Stimulated activated naive CD8-positive, alpha-beta T cell treated with anti-CD3 and anti-CD28 coated beads, Interleukin-15, Interleukin-2, amounts not matched to agents 100 ng/mL and 50 ng/mL, for 24 hours (primary cell): ENCODE measurements at regions not wholly inside any gene's neighbourhood (a gene's known extent, or its start where the extent isn't known, plus 50 kb on each side); places are given as distances from the start of the nearest gene placed in this dataset.
A peak's percentile ranks its signal among the peaks of the same experiment; 100 is the strongest.

Source experiments
- H3K27ac Mint-ChIP-seq: one replicate; pipeline ENCODE4 v1.8.0; 2021; ENCODE audit warnings: mild to moderate bottlenecking, mixed read lengths
- H3K27me3 Mint-ChIP-seq: one replicate; pipeline ENCODE4 v1.8.0; 2021; ENCODE audit warnings: mixed read lengths
- H3K36me3 Mint-ChIP-seq: one replicate; pipeline ENCODE4 v1.8.0; 2021; ENCODE audit warnings: low read depth, mixed read lengths
- H3K4me1 Mint-ChIP-seq: one replicate; pipeline ENCODE4 v1.8.0; 2021; ENCODE audit warnings: low read depth, mixed read lengths
- H3K4me3 Mint-ChIP-seq: one replicate; pipeline ENCODE4 v1.8.0; 2021; ENCODE audit warnings: mild to moderate bottlenecking, mixed read lengths
- H3K9me3 Mint-ChIP-seq: one replicate; pipeline ENCODE4 v1.8.0; 2021; ENCODE audit warnings: mixed read lengths

DNA sequence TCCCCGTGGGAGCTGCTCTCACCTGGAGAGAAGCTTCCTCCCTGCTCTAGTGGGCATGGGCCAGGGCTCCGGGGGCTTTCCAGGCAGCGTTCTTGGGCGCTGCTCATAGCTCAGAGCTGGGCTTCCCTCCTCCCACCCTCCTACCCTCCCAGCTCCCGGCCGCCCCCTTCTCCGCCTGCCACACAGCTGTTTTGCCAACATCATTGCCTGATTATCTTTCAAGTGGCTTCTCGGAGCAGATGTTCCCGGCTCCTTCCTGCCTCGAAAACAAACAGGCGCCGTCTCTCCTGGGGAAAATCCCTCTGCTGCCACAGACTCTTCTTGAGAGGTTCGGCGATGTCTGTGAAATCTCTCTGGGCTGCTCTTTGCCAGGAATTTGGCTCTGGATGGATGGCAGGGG, 195.6 kb downstream of the RPLP1 start:
- Mint-ChIP-seq H3K4me3 (no peak overlapping the region), H3K9me3 (no peaks in the 10 kb centered on the region), H3K27me3 (peaks cover 15% of the 10 kb centered on the region), H3K36me3 (no peaks in the 10 kb centered on the region), H3K4me1 (peaks cover 4% of the 10 kb centered on the region), H3K27ac (peak overlapping the region; percentile 56)

DNA sequence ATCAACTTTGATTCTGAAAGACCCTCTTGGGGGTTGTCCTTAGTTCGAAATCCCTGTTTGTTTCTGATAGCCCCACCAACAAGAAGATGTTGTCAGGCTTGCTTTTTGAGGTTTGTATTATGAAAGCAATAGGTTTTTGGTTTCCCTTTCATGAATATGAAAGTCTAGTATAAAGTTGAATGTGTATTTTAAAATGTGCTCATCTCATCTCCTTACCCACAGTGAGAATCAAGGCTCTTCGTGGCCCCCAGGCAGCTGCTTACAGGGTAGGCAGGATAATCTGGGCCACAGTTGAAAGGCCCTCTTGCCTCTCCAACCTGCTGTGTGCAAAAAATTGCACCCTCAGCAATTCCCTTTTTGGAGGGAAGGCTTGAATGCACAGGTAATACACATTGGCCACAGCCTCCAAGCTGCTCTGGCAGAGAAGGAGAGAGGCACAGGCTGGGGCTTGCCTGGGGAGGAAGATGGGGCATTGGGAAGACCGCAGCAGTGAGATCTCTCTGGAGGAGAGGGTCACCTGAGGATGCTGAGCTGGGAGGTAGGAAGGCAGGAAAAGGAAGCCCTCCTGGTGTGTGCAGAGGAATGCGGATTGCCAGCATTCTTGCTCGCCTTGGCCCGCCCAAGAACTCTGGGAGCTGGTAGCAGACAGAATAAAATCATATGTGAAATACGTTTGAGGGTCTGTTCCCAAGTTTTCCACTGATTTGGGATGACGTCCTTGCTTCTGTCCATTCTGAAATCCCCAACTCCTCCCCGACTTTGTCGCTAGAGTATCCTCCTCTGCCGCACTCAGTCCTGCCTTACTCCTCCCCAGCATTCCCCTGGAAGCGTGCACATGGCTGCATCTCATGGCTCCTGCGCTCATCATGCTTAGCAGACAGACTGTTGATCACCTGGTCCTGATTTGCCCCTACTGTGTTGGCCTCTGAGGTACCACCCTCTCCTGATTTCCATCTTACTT, 196.4 kb downstream of the RPLP1 start:
- H3K36me3 Mint-ChIP-seq, result no peaks in the 10 kb centered on the region
- peaks cover 15% of the 10 kb centered on the region for H3K27me3 Mint-ChIP-seq
- no peaks in the 10 kb centered on the region for H3K9me3 Mint-ChIP-seq
- peak overlapping the region; percentile 56 for H3K27ac Mint-ChIP-seq
- peaks cover 4% of the 10 kb centered on the region for H3K4me1 Mint-ChIP-seq
- H3K4me3 Mint-ChIP-seq, result no peak overlapping the region

DNA sequence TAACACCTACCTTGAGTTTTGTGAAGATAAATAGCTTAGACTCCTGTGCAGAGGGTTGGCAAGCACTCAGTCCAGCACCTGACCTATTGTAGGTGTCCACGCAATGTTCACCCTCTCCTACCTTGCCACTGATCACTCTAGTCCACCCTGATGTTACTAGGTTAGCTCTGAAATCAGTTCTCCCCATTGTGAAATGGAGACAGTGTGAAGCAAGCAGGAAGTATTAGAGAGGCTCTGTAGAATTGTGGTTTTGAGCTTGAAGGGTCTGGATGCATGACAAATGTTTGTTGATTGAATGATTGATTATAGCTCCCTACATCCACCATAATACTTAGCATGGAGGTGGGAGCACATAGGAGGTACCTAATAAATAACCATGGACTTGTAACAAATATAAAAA, 199.7 kb downstream of the RPLP1 start:
- Mint-ChIP-seq H3K27me3 (peaks cover 24% of the 10 kb centered on the region), H3K4me1 (peaks cover 4% of the 10 kb centered on the region), H3K27ac (no peak overlapping the region), H3K36me3 (no peaks in the 10 kb centered on the region), H3K9me3 (no peaks in the 10 kb centered on the region), H3K4me3 (no peak overlapping the region)

DNA sequence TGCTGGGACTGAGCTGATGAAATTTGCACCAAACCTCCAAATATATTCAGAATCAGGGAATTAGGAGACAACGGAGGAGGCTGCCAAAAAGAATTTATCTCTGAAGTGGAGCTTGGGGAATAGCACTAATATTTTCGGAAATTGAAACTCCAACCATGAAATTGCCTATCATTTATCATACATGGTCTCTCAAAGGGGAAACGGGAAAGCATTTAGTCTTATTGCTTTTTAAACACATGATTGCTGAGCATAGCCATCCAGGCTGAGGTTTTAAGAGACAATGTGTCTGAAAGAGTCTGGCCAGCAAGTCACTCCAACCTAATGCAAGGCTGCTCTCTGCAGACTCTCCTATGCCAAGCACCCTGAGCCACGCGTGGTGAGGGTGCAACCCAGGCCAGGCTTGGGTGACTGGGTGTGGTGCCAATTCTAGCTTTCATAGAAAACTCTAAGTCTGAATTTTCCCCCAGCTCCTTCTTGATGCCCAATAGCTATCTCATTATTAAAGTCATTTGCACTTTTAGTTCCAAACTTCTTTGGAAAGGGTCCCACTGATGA, 200.2 kb downstream of the RPLP1 start:
- Mint-ChIP-seq H3K36me3 (no peaks in the 10 kb centered on the region), H3K4me1 (peaks cover 4% of the 10 kb centered on the region), H3K4me3 (no peak overlapping the region), H3K27me3 (peaks cover 27% of the 10 kb centered on the region), H3K27ac (no peak overlapping the region), H3K9me3 (no peaks in the 10 kb centered on the region)

DNA sequence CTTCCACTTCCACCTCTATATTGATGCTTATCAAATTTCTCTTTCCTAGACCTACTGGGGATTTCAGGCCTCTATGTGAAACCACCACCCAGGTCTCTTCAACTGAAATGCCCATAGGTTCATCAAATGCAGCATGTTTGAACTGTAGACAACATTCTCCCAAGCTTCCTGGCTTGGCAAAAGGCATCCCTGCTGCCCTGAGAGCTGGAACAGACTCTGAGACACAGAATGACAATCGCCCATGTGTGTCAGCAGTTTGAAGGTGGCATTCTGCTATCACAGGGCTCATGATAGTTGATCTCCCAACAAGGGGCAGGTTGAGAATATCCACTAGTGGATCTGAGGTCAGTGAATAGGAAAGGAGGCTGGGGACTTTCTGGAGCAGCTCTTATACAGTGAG, 200.7 kb downstream of the RPLP1 start:
- H3K27ac Mint-ChIP-seq, result no peak overlapping the region
- peaks cover 28% of the 10 kb centered on the region for H3K27me3 Mint-ChIP-seq
- H3K4me3 Mint-ChIP-seq, result no peak overlapping the region
- H3K36me3 Mint-ChIP-seq, result no peaks in the 10 kb centered on the region
- peaks cover 4% of the 10 kb centered on the region for H3K4me1 Mint-ChIP-seq
- H3K9me3 Mint-ChIP-seq, result no peaks in the 10 kb centered on the region

DNA sequence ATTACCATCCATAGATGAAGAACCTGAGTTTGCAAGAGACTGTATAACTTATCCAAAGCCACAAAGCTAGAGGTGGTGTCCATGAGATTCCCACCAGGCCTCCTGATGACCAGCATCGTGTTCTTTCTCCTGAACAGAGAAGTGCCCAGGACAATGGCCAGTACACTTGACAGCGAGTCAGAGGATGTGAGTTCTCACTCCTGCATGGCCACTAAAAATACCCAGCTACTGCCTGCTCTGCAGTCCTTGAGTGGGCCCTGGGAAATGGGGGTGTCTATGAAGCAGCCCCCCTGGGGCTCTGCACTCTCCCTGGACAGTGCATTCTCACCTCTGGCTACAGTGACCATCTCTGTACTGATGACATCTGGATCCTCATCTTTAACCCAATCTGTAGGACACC, 201.2 kb downstream of the RPLP1 start:
- no peak overlapping the region for H3K27ac Mint-ChIP-seq
- H3K27me3 Mint-ChIP-seq, result peaks cover 31% of the 10 kb centered on the region
- no peaks in the 10 kb centered on the region for H3K9me3 Mint-ChIP-seq
- no peaks in the 10 kb centered on the region for H3K36me3 Mint-ChIP-seq
- peaks cover 4% of the 10 kb centered on the region for H3K4me1 Mint-ChIP-seq
- H3K4me3 Mint-ChIP-seq, result no peak overlapping the region

DNA sequence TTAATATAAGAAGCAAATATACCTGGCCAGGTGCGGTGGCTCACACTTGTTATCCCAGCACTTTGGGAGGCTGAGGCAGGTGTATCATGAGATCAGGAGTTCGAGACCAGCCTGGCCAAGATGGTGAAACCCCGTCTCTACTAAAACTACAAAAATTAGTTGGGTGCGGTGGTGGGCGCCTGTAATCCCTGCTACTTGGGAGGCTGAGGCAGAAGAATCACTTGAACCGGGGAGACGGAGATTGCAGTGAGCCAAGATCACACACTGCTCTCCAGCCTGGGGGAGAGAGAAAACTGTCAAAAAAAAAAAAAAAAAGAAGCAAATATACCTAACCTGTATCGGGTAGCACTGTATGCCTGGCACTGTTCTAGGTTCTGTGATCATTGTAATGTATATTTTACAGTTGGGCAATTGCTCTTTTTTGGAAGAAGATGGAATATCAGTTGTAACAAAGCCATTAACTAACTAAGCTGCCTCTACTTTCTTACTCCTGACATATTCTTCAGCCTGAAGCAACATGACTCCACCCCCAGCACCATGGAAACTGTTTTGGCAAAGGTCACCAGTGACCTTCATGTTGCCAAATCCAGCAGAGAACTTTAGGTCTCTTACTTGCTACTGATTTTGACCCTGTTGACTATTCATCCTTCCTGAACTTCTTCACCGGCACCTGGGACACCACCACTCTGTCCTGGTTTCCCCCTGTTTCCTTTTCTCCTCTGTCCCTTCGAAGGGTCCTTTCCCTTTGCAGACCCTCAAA, 203.8 kb downstream of the RPLP1 start:
- Mint-ChIP-seq H3K27ac (no peak overlapping the region), H3K9me3 (no peaks in the 10 kb centered on the region), H3K4me3 (no peak overlapping the region), H3K36me3 (no peaks in the 10 kb centered on the region), H3K27me3 (peaks cover 20% of the 10 kb centered on the region), H3K4me1 (peaks cover 4% of the 10 kb centered on the region)

DNA sequence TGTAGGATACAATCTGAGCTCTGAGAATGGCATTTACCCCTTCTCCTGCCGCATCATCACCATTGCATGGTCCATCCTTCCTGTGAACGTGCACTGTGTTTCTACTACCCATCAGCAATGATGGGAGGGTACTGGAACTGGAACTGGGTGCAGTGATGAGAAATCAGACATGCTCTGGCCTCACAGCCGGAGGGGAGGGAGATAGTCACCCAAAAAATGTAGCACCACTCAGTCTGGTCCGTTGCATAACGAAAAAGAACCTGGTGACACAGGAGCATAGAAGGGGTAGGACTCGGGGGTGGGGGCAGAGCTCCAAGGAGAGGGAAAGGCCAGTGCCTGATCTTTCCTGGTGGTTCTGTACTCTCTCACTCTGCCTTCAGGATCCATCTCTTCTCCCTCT, 205.0 kb downstream of the RPLP1 start:
- Mint-ChIP-seq H3K9me3 (no peaks in the 10 kb centered on the region), H3K4me1 (no peaks in the 10 kb centered on the region), H3K4me3 (no peak overlapping the region), H3K27ac (no peak overlapping the region), H3K27me3 (peaks cover 16% of the 10 kb centered on the region), H3K36me3 (no peaks in the 10 kb centered on the region)

DNA sequence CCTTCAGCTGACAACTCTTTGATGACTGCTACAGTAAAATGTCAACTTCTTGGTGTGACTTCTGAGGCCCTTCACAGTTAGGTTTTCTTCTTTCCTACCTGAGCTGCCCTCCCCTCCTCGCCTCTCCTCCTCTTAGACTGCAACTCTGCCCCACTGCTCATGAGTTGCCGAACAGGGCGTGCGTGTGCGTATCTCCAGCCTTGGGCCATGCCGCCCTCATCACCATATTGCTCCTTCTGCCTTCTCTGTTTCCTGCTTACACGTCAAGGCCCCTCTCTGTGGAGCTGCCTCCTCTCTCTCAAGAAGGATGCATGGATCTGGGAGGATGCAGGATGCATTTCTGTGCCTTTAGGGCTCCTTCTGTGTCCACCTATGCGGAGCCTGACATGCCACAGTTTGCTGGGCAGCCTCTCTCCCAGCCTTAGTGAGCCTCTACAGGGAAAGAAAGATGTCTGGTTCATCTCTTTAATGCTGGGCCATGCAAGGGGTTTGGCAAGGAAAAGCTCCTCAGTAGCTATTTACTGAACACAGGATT, 205.9 kb downstream of the RPLP1 start:
- Mint-ChIP-seq H3K4me3 (no peak overlapping the region), H3K9me3 (no peaks in the 10 kb centered on the region), H3K4me1 (no peaks in the 10 kb centered on the region), H3K36me3 (no peaks in the 10 kb centered on the region), H3K27me3 (peaks cover 16% of the 10 kb centered on the region), H3K27ac (peak overlapping the region; percentile 36)

DNA sequence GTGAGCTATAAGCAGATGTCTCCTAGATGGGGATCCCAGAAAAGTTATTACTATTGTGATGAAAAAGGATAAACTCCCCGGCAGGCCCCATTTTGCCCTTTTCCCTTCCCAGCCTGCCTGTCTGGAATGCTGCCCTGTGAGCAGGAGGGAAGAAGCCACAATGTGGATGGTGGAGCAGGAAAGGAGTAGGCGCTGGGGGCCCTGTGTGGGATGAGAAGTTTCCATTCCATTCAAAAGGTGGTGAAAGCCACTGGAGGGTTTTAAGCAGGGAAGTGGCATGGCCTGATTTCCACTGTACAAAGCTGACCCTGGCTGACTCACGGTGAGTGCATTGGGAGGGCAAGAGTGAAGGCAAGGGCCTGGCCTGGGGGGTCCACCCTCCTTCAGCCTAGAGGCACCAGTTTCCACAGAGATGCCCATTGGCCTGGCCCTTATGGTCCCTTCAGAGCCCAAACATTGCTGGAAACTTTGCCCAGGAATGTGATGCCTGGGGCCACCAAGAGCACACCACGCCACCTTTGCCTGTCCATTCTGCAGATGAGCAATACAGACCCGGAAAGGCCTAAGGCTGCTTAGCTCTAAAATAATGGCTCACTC, 206.9 kb downstream of the RPLP1 start:
- H3K36me3 Mint-ChIP-seq, result no peaks in the 10 kb centered on the region
- peaks cover 16% of the 10 kb centered on the region for H3K27me3 Mint-ChIP-seq
- no peak overlapping the region for H3K4me3 Mint-ChIP-seq
- no peak overlapping the region for H3K27ac Mint-ChIP-seq
- no peaks in the 10 kb centered on the region for H3K9me3 Mint-ChIP-seq
- H3K4me1 Mint-ChIP-seq, result no peaks in the 10 kb centered on the region

DNA sequence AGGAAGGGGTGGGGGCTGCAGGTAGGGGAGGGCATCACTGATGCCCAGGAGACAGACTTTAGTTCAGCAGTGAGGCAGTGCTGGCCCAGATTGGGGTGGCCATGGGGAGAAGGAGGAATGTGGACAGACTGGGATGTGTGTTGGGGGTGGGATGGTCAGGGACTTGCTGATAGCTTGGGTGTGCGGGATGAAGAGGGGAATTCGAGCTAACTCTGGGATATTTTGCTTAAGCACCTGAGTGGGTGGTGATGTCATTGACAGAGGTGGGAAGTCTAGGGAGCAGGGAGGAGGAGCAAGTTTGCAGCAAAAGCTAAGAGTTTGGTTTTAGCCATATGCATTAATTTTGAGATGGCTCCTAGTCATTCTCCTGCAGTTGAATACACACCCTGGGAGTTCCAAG, 207.5 kb downstream of the RPLP1 start:
- Mint-ChIP-seq H3K27me3 (peaks cover 16% of the 10 kb centered on the region), H3K27ac (no peak overlapping the region), H3K4me3 (no peak overlapping the region), H3K9me3 (no peaks in the 10 kb centered on the region), H3K4me1 (peaks cover under 1% of the 10 kb centered on the region), H3K36me3 (no peaks in the 10 kb centered on the region)

DNA sequence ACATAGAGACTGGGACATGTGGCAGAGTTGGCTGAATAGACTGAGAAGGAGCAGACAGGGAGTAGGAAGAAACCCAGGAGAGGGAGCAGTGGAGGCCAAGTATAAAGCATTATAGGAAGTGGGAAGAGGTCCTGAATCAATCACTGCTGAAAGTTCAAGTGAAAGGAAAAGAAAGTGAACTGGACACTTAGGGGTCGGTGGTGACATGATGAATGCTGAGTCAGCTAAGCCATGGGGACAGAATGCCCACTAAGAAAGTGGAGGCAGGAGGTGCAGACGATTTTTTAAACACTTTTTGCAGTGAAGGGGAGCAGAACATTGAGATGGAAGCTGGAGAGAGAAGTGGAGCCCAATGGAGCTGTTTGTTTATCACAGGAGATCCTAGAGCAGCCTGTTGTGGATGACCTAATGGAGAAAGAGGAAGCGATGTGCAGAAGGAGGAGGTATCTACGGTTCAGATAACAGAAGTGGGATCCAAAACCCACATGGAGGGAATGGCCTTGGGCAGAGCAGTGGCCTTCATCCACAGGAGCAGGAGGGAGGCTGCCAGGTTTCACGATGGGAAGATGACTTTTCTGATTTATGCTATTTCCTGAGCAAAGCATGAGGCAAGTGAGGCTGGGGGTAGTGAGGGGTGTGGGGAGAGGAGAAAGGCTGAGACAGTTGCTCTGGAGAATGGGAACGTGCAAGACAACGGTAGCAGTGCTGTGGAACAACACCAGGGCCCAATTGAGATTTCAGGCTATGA, 208.2 kb downstream of the RPLP1 start:
- Mint-ChIP-seq H3K4me1 (peaks cover 8% of the 10 kb centered on the region), H3K36me3 (no peaks in the 10 kb centered on the region), H3K27me3 (peaks cover 16% of the 10 kb centered on the region), H3K9me3 (no peaks in the 10 kb centered on the region), H3K27ac (no peak overlapping the region), H3K4me3 (no peak overlapping the region)

DNA sequence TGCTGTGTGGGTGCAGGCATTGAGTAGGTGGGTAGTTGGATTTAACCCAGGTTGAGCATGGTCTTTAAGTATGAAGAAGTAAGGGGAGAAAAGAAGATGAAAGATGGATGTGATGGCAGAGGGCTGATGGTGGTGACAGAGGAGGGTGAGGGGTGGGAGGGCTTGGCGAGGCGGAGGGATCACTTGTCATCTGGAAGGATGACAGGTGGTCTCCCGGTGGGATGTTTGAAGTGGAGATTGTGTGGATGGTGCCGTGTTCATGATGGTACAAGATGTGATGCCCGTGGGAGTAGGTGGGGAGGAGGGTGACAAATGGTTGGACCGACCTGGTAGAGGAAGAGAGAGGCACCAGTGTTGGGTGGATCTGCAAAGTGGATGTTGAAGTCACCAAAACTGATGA, 208.8 kb downstream of the RPLP1 start:
- no peak overlapping the region for H3K4me3 Mint-ChIP-seq
- no peaks in the 10 kb centered on the region for H3K36me3 Mint-ChIP-seq
- H3K27ac Mint-ChIP-seq, result no peak overlapping the region
- peaks cover 14% of the 10 kb centered on the region for H3K4me1 Mint-ChIP-seq
- no peaks in the 10 kb centered on the region for H3K9me3 Mint-ChIP-seq
- H3K27me3 Mint-ChIP-seq, result peaks cover 16% of the 10 kb centered on the region
